Spleen (tissue), 7 donors: ENCODE measurements at regions not wholly inside any gene's neighbourhood (a gene's known extent, or its start where the extent isn't known, plus 50 kb on each side); places are given as distances from the start of the nearest gene placed in this dataset.

Experiments
- POLR2AphosphoS5 ChIP-seq, 3 donors: sonication (generic); formaldehyde crosslinking; IDR thresholded peaks; one replicate each; pipeline ENCODE4 v1.5.1; 2017; ENCODE audit warnings: antibody characterized with exemption in 3 of 3
- TF ChIP-seq, protein P1 (sequence below), 11 experiments: fragments of 200-600 bp in 7 of 11; fragments of 450-650 bp in 4 of 11; sonication (generic) in 4 of 11; IDR thresholded peaks in 8 of 11; conservative IDR thresholded peaks in 3 of 11; 1 replicate in 7 of 11; 2 replicates in 4 of 11; pipeline versions ENCODE4 v1.4.0 to v1.8.0; 2016 to 2021; ENCODE audit warnings: antibody characterized with exemption in 11 of 11, inconsistent platforms in 4 of 11, mild to moderate bottlenecking in 1 of 11
- donor health status: DM: no; HTN: no; CAD: no; lungs with moderate emphysema.
- donor health status: DM: no; HTN: no; CAD: no.
- donor health status: DM: no; HTN: no; CAD: no.

GRCh38 chr9:90016272-90016671, 411.5 kb downstream of the GADD45G start:
- no peak for TF ChIP-seq POLR2AphosphoS5 (IDR thresholded peaks at IDR 0.05)
- TF ChIP-seq, protein P1, sequence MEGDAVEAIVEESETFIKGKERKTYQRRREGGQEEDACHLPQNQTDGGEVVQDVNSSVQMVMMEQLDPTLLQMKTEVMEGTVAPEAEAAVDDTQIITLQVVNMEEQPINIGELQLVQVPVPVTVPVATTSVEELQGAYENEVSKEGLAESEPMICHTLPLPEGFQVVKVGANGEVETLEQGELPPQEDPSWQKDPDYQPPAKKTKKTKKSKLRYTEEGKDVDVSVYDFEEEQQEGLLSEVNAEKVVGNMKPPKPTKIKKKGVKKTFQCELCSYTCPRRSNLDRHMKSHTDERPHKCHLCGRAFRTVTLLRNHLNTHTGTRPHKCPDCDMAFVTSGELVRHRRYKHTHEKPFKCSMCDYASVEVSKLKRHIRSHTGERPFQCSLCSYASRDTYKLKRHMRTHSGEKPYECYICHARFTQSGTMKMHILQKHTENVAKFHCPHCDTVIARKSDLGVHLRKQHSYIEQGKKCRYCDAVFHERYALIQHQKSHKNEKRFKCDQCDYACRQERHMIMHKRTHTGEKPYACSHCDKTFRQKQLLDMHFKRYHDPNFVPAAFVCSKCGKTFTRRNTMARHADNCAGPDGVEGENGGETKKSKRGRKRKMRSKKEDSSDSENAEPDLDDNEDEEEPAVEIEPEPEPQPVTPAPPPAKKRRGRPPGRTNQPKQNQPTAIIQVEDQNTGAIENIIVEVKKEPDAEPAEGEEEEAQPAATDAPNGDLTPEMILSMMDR (IDR thresholded peaks at IDR 0.05 in 8 of 11, conservative IDR thresholded peaks at IDR 0.05 in 3 of 11): no peak
